Keratinocyte (primary cell): ENCODE measurements at regions not wholly inside any gene's neighbourhood (a gene's known extent, or its start where the extent isn't known, plus 50 kb on each side); places are given as distances from the start of the nearest gene placed in this dataset.

Experiments used
- EZH2 ChIP-seq: IDR thresholded peaks from one replicate; pipeline ENCODE4 v1.6.1; 2012; ENCODE audit warnings: inconsistent platforms, mild to moderate bottlenecking, low read length, moderate library complexity
- TF ChIP-seq, protein P1 (sequence below), 3 experiments: IDR thresholded peaks in 1 of 3; conservative IDR thresholded peaks in 1 of 3; optimal IDR thresholded peaks in 1 of 3; 2 replicates in 2 of 3; 3 replicates in 1 of 3; pipeline versions ENCODE3 to v1.5.1; 2011; ENCODE audit warnings: low read length in 3 of 3, mild to moderate bottlenecking in 3 of 3, moderate library complexity in 2 of 3, control low read depth in 1 of 3, inconsistent platforms in 1 of 3; ENCODE audit not compliant: insufficient read depth in 2 of 3; ENCODE audit errors: extremely low read depth in 1 of 3

DNA sequence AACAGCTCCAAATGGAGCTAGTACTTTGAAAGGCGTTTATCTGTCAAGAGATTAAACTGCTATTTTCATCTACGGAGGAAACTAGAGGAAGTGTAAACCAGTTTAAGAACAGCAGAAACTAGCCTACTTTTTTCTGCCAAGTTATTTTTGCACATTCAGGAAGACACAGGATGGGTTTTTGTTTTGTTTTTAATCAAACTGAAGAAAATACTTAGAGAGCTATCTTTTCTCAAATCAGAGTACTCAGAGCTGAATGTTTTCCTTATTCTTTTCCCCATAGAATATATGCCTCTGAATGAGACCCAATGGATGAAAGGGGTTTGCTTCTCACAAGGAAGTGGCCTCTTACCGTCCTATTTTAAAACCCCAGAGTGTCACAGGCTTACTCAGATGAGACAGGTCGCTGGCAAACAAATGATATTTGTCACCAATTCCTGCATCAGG, 538.5 kb downstream of the CD83 start:
- TF ChIP-seq, protein P1, sequence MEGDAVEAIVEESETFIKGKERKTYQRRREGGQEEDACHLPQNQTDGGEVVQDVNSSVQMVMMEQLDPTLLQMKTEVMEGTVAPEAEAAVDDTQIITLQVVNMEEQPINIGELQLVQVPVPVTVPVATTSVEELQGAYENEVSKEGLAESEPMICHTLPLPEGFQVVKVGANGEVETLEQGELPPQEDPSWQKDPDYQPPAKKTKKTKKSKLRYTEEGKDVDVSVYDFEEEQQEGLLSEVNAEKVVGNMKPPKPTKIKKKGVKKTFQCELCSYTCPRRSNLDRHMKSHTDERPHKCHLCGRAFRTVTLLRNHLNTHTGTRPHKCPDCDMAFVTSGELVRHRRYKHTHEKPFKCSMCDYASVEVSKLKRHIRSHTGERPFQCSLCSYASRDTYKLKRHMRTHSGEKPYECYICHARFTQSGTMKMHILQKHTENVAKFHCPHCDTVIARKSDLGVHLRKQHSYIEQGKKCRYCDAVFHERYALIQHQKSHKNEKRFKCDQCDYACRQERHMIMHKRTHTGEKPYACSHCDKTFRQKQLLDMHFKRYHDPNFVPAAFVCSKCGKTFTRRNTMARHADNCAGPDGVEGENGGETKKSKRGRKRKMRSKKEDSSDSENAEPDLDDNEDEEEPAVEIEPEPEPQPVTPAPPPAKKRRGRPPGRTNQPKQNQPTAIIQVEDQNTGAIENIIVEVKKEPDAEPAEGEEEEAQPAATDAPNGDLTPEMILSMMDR (optimal IDR thresholded peaks at IDR 0.05 in 1 of 3, IDR thresholded peaks at IDR 0.05 in 1 of 3, conservative IDR thresholded peaks at IDR 0.05 in 1 of 3; ENCODE audit: extremely low read depth in 1 of 3, insufficient read depth in 2 of 3, low read length in 3 of 3): no peak
- TF ChIP-seq EZH2: no peak
